AG09319 (cell line): ENCODE measurements at regions not wholly inside any gene's neighbourhood (a gene's known extent, or its start where the extent isn't known, plus 50 kb on each side); places are given as distances from the start of the nearest gene placed in this dataset.

ENCODE experiments used
- DNase-seq: peaks from one replicate; pipeline ENCODE4 v3.0.0-alpha.2; 2010; ENCODE audit warnings: low read depth; ENCODE audit errors: extremely low read depth
- TF ChIP-seq, protein P1 (sequence below): IDR thresholded peaks from 2 replicates; pipeline ENCODE4 v1.5.1; 2011; ENCODE audit warnings: low read depth, mild to moderate bottlenecking, inconsistent platforms, low read length, moderate library complexity

DNA sequence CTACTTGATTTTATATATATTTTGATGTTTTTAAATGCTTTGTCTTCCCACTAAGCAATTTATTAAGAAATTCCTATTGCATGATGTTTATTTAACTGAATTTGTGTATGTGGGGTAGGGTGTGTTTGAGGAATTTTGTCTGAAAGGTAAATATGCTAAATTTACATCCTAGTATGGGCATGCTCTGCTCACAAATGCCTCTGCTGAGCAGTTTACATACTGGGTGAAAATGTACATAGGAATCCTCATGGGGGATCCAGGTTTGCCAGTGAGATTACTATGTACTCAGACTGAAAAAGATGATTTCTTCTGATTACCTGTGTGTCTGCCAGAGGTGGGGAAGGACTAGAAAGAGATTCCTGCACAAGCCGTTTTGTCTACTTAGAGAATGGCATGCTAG is 126.6 kb downstream of the DISP1 start:
- DNase-seq: no peak
- TF ChIP-seq, protein P1, sequence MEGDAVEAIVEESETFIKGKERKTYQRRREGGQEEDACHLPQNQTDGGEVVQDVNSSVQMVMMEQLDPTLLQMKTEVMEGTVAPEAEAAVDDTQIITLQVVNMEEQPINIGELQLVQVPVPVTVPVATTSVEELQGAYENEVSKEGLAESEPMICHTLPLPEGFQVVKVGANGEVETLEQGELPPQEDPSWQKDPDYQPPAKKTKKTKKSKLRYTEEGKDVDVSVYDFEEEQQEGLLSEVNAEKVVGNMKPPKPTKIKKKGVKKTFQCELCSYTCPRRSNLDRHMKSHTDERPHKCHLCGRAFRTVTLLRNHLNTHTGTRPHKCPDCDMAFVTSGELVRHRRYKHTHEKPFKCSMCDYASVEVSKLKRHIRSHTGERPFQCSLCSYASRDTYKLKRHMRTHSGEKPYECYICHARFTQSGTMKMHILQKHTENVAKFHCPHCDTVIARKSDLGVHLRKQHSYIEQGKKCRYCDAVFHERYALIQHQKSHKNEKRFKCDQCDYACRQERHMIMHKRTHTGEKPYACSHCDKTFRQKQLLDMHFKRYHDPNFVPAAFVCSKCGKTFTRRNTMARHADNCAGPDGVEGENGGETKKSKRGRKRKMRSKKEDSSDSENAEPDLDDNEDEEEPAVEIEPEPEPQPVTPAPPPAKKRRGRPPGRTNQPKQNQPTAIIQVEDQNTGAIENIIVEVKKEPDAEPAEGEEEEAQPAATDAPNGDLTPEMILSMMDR: no peak

DNA sequence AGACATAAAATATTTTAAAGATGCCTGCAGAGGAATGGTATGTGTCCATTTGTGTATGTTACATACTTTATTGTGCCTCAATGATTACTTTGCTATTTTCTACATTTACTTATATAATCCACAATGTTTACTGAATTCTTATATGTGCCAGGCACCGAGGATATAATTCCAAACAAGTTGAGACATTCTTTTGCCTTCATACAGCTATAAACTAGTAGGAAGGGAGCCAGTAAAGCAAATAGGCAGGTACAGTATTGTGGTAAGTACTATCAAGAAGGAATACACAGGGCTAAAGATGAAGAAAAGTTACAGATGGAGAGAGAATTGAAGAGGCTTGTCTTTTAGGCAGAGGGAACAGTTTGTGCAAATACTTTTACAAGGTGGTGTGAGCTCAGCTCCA is 131.6 kb downstream of the DISP1 start:
- no peak for DNase-seq

DNA sequence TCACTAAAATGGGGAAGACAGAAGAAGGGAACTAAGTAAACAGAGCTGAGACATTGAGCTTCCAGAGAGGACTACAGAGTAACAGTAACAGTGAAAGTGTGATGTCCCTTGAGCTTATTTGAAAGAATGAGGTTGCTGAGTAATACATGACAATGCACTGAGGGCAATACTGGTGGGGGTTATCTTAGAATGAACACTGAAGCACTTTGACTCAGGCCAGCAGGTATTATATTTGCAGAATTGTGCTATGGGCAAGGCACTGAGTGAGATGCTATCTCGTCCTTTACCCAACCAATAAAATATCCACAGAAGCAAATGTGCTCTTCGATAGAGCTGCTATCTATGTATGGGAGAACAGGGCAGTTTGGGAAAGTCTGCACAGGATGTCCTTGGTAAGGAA is 133.2 kb downstream of the DISP1 start:
- TF ChIP-seq, protein P1: no peak

More for the DNA sequence above, 131.6 kb downstream of the DISP1 start:
- TF ChIP-seq, protein P1: no peak

DNA sequence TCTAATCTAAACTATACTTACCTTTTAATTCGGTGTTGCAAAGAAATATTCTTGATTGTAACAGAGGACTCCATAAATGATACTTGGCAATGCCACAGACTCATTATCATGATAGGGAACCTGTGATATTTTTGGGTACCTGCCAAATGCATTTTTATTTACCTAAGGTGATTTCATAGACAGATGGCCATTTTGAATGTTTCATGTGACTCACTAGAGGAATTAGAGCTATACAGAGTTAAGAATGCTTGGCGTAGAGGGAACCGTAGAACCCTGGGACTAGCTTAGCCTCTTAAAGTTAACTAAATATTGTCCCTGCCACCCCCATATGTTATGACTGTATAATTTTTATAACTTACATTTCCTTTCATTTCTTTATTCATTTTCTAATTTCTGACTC is 136.1 kb downstream of the DISP1 start:
- TF ChIP-seq, protein P1: no peak
- DNase-seq: no peak

More for the DNA sequence above, 133.2 kb downstream of the DISP1 start:
- DNase-seq: no peak

DNA sequence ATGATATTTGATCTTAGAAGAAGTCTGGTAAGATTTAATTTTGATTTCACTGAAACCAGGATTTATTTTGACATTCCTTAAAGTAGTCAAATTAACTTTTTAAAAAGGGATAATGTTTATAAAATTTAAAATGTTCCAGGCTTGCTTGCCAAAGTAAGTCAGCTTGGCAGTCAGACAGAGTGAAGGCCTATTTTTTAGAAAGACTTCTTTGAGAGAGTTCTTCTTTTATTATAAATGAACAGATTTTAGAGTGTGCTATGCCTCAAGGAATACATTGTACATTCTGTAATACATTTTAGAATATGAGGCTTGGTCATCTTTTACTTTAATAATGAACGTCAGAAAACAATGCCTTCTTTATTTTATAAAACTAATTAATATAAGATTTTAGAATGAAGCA is 138.7 kb downstream of the DISP1 start:
- TF ChIP-seq, protein P1: no peak

DNA sequence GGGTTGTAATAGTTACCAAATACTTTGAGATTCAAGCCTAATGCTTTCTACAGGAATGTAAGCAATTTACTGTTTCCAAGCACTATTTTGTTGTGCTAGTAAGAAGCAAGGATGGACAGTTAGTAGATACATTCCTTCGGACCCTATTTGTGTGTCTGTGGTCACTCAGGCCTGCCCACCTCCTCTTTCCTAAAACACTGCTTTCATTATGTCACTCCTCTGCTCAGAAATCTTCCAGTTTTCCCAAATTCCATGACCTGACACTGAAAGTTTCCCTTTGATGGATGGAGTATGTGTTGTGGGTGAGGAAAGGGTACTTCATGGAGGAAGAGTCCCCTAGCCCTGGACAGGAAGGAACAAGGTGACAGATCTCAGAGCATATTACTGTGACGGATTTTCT is 141.1 kb downstream of the DISP1 start:
- DNase-seq: no peak
- TF ChIP-seq, protein P1: no peak

More for the DNA sequence above, 138.7 kb downstream of the DISP1 start:
- DNase-seq: no peak

DNA sequence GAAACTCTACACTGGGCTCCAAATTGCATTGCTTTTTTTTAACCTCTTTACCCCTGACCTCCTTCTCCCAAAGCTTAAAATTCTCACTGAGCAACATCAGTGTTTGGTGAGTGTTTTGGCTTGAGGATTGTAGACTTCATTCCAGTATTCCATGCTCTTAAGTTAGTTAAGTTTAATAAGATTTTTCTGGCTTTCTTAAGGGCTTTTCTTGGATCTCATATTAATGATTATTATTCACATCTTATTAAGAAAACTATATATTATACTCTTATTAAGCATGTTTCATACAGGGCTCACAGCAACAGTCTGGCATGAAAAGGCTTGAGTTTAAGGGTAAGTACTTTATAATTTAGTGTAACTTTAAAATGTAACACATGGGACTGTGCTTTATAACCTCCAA is 141.8 kb downstream of the DISP1 start:
- DNase-seq: no peak
- TF ChIP-seq, protein P1: no peak
